WTC11 (cell line): ENCODE measurements at regions not wholly inside any gene's neighbourhood (a gene's known extent, or its start where the extent isn't known, plus 50 kb on each side); places are given as distances from the start of the nearest gene placed in this dataset.

Experiments used
- CREM ChIP-seq: sonication (generic); formaldehyde crosslinking; IDR thresholded peaks from 2 replicates; pipeline ENCODE4 v1.8.1; 2022; ENCODE audit warnings: mild to moderate bottlenecking, missing genetic modification reagents, moderate library complexity
- CTCF ChIP-seq: fragments of 200-600 bp; IDR thresholded peaks from 2 replicates; pipeline ENCODE4 v1.8.0; 2022; ENCODE audit warnings: antibody characterized with exemption
- FOXJ3 ChIP-seq: sonication (generic); formaldehyde crosslinking; IDR thresholded peaks from 2 replicates; pipeline ENCODE4 v1.9.0; 2021; ENCODE audit warnings: missing genetic modification reagents, mild to moderate bottlenecking, borderline replicate concordance
- GABPB1 ChIP-seq: sonication (generic); formaldehyde crosslinking; IDR thresholded peaks from 2 replicates; pipeline ENCODE4 v1.8.1; 2023; ENCODE audit warnings: mild to moderate bottlenecking, missing genetic modification reagents
- KAT7 ChIP-seq: sonication (generic); formaldehyde crosslinking; IDR thresholded peaks from 2 replicates; pipeline ENCODE4 v1.8.1; 2023; ENCODE audit warnings: missing genetic modification reagents, mild to moderate bottlenecking, borderline replicate concordance
- NFYB ChIP-seq: sonication (generic); formaldehyde crosslinking; conservative IDR thresholded peaks from 2 replicates; pipeline ENCODE4 v1.8.0; 2022; ENCODE audit warnings: low read depth, missing genetic modification reagents
- NR2C2 ChIP-seq: sonication (generic); formaldehyde crosslinking; IDR thresholded peaks from 2 replicates; pipeline ENCODE4 v1.8.0; 2022; ENCODE audit warnings: mild to moderate bottlenecking, missing genetic modification reagents
- NR3C1 ChIP-seq: sonication (generic); formaldehyde crosslinking; conservative IDR thresholded peaks from 2 replicates; pipeline ENCODE4 v1.8.1; 2023; ENCODE audit warnings: low read depth, mild to moderate bottlenecking, missing genetic modification reagents
- RELA ChIP-seq: sonication (generic); formaldehyde crosslinking; IDR thresholded peaks from 2 replicates; pipeline ENCODE4 v1.8.1; 2022; ENCODE audit warnings: missing genetic modification reagents, mild to moderate bottlenecking, borderline replicate concordance
- ZSCAN18 ChIP-seq: fragments of 250-450 bp; sonication (Bioruptor Pico); IDR thresholded peaks from 2 replicates; pipeline ENCODE4 v2.1.2; 2022; ENCODE audit warnings: mild to moderate bottlenecking, moderate library complexity
- TF ChIP-seq, protein P1 (sequence below): sonication (generic); formaldehyde crosslinking; conservative IDR thresholded peaks from 2 replicates; pipeline ENCODE4 v1.8.1; 2022; ENCODE audit warnings: mild to moderate bottlenecking, missing genetic modification reagents
- TF ChIP-seq, protein P2 (sequence below): sonication (generic); formaldehyde crosslinking; IDR thresholded peaks from 2 replicates; pipeline ENCODE4 v1.8.1; 2022; ENCODE audit warnings: low read depth, mild to moderate bottlenecking, moderate library complexity, missing genetic modification reagents, borderline replicate concordance

DNA sequence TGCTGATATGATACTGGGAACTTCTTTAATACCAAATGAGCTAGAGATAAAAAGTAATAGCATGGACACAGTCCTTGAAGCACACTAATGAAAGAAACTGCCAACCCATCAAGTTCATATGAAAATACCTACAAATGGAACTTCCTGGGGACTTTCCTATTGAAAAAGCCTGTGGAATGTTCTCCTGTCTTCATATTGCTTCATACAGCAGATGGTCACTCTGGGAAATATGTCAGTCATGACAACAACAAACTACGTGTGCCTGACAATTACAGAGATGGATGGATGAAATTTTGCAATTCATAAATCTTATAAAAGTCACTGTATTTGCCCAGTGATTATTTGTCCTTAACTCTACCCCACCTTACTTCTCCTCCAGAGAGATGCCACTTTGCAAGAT lies 106.6 kb upstream of the COL1A2 start:
- no peak for TF ChIP-seq CTCF
- no peak for TF ChIP-seq GABPB1 (CRISPR knock-in tag)
- no peak for TF ChIP-seq FOXJ3 (CRISPR knock-in tag)
- TF ChIP-seq NR2C2, result no peak
- TF ChIP-seq ZSCAN18 (CRISPR knock-in tag), result no peak
- TF ChIP-seq, protein P1, sequence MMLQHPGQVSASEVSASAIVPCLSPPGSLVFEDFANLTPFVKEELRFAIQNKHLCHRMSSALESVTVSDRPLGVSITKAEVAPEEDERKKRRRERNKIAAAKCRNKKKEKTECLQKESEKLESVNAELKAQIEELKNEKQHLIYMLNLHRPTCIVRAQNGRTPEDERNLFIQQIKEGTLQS (CRISPR knock-in tag), result no peak
- no peak for TF ChIP-seq KAT7 (CRISPR knock-in tag)
- TF ChIP-seq CREM (CRISPR knock-in tag), result no peak
- TF ChIP-seq RELA (CRISPR knock-in tag), result no peak
- TF ChIP-seq NR3C1, result no peak
- TF ChIP-seq, protein P2, sequence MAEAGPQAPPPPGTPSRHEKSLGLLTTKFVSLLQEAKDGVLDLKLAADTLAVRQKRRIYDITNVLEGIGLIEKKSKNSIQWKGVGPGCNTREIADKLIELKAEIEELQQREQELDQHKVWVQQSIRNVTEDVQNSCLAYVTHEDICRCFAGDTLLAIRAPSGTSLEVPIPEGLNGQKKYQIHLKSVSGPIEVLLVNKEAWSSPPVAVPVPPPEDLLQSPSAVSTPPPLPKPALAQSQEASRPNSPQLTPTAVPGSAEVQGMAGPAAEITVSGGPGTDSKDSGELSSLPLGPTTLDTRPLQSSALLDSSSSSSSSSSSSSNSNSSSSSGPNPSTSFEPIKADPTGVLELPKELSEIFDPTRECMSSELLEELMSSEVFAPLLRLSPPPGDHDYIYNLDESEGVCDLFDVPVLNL (CRISPR knock-in tag), result no peak
- TF ChIP-seq NFYB, result no peak
